ENCODE measurements at regions not wholly inside any gene's neighbourhood (a gene's known extent, or its start where the extent isn't known, plus 50 kb on each side); places are given as distances from the start of the nearest gene placed in this dataset.
"Not testable (repeated sequence)": the region's sequence is repeated elsewhere in the genome, so short reads cannot be mapped to it uniquely, and the experiment has no call there.

DNA sequence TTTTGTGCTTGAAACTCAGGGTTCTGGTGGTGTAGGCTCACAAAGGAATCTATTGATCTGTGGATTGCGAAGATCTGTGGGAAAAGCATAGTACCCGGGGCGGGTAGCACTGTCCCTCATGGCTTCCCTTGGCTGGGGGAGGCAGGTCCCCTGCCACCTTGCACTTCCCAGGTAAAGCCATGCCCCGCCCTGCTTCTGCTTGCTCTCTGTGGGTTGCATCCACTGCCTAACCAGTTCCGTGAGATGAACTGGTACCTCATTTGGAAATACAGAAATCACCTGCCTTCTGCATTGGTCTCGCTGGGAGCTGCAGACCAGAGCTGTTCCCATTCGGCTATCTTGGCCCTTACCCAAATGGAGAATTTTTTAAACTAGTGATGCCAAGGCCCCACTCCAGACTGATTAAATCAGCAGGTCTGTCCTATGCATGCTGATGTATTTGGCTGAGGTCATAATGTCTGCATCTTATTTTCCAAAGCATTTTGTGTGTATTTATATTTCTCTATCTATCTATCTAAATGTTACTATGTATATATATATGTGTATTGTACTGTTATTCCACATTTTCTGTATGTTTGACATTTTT lies 65.5 kb upstream of the SLC7A14 start:
- no peak overlapping the region for H2AFZ ChIP-seq (ENCODE audit: low read length)
- no peaks in the 10 kb centered on the region for H3K79me2 ChIP-seq (ENCODE audit: insufficient read depth, low read length)
- H3K4me2 ChIP-seq (ENCODE audit: low read depth, low read length, poor library complexity, severe bottlenecking): no peak overlapping the region
- H3K4me1 ChIP-seq (ENCODE audit: insufficient read depth, low read length, poor library complexity, severe bottlenecking): no peaks in the 10 kb centered on the region
- H3K9me3 ChIP-seq (ENCODE audit: insufficient read depth, low read depth, low read length): no peaks in the 10 kb centered on the region
- no peak overlapping the region for H3K9ac ChIP-seq (ENCODE audit: low read depth, low read length, poor library complexity, severe bottlenecking)
- H3K27me3 ChIP-seq (ENCODE audit: insufficient read depth, low read length, poor library complexity, severe bottlenecking): no peaks in the 10 kb centered on the region
- H3K36me3 ChIP-seq (ENCODE audit: insufficient read depth, low read length): no peaks in the 10 kb centered on the region
- no peaks in the 10 kb centered on the region for H4K20me1 ChIP-seq (ENCODE audit: insufficient read depth, low read length, poor library complexity, severe bottlenecking)
- H3K9me2 ChIP-seq (replicated peaks; ENCODE audit: low read depth, low read length): no peaks in the 10 kb centered on the region
- H3K4me3 ChIP-seq (ENCODE audit: low read length, poor library complexity, severe bottlenecking): no peak overlapping the region
- no peaks in the 10 kb centered on the region for H3F3A ChIP-seq (ENCODE audit: low read depth)
- TF ChIP-seq CTCF (conservative IDR thresholded peaks at IDR 0.05; ENCODE audit: low read length) (no peak), EZH2phosphoT487 (IDR thresholded peaks at IDR 0.05; ENCODE audit: borderline replicate concordance) (no peak)

GRCh38 chr3:170650557-170650956 lies 64.7 kb upstream of the SLC7A14 start:
- not testable (repeated sequence) for H3F3A ChIP-seq (ENCODE audit: low read depth); H3K4me3 ChIP-seq (ENCODE audit: low read length, poor library complexity, severe bottlenecking); H2AFZ ChIP-seq (ENCODE audit: low read length); H3K9ac ChIP-seq (ENCODE audit: low read depth, low read length, poor library complexity, severe bottlenecking); H3K4me2 ChIP-seq (ENCODE audit: low read depth, low read length, poor library complexity, severe bottlenecking); H3K36me3 ChIP-seq (ENCODE audit: insufficient read depth, low read length); H3K9me3 ChIP-seq (ENCODE audit: insufficient read depth, low read depth, low read length); H3K9me2 ChIP-seq (replicated peaks; ENCODE audit: low read depth, low read length); H3K27me3 ChIP-seq (ENCODE audit: insufficient read depth, low read length, poor library complexity, severe bottlenecking); H3K4me1 ChIP-seq (ENCODE audit: insufficient read depth, low read length, poor library complexity, severe bottlenecking); H4K20me1 ChIP-seq (ENCODE audit: insufficient read depth, low read length, poor library complexity, severe bottlenecking); H3K79me2 ChIP-seq (ENCODE audit: insufficient read depth, low read length)

DNA sequence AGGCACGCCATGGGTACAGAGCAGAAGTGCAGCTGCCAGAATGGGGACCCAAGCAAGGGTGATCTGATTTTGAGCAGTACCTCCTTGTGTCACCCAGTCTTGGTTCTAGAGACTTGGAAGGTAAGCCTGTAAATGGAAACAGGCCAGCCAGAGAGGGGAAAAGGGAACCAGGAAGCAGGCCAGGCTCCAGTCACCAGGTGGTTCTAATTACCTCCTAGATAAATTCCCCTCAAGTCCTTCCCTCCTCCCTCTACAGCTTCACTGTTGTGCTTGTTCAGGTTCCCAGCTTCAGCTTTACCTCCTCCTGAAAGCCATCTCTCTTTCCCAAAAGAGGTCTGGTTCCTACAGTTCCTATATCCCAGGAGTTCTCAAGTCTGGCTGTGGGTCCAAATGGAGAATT lies 58.8 kb upstream of the SLC7A14 start:
- Histone ChIP-seq H3K79me2 (ENCODE audit: insufficient read depth, low read length) (no peaks in the 10 kb centered on the region), H3K9ac (ENCODE audit: low read depth, low read length, poor library complexity, severe bottlenecking) (no peak overlapping the region), H3K4me1 (ENCODE audit: insufficient read depth, low read length, poor library complexity, severe bottlenecking) (no peaks in the 10 kb centered on the region), H3K36me3 (ENCODE audit: insufficient read depth, low read length) (no peaks in the 10 kb centered on the region), H3K9me3 (ENCODE audit: insufficient read depth, low read depth, low read length) (0 out of 2 replicates have a peak, but pooled peaks cover 4% of the 10 kb centered on the region), H4K20me1 (ENCODE audit: insufficient read depth, low read length, poor library complexity, severe bottlenecking) (no peaks in the 10 kb centered on the region), H3K27me3 (ENCODE audit: insufficient read depth, low read length, poor library complexity, severe bottlenecking) (no peaks in the 10 kb centered on the region), H2AFZ (ENCODE audit: low read length) (no peak overlapping the region), H3K9me2 (replicated peaks; ENCODE audit: low read depth, low read length) (no peaks in the 10 kb centered on the region), H3K4me3 (ENCODE audit: low read length, poor library complexity, severe bottlenecking) (no peak overlapping the region), H3K4me2 (ENCODE audit: low read depth, low read length, poor library complexity, severe bottlenecking) (no peak overlapping the region), H3F3A (ENCODE audit: low read depth) (no peaks in the 10 kb centered on the region)
- TF ChIP-seq EZH2phosphoT487 (IDR thresholded peaks at IDR 0.05; ENCODE audit: borderline replicate concordance): no peak
- no peak for TF ChIP-seq CTCF (conservative IDR thresholded peaks at IDR 0.05; ENCODE audit: low read length)

DNA sequence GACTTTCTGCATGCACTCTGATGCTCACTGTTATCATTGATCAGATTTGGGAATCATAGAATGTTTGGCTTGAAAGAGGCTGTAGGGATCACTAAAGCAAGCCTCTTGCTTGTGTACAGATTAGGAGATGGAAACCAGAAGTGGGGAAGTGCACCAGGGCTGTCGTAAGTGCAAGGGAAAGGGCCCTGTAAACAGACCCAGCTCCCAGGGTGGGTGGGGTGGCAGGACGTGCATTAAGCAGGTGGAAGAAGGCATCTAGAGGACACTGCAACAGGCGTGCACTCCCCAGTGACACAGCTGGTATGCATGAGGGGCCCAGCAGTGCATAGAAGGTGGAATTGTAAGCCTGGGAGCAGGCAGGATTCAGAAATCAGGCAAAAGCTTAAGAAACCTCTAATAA lies 58.0 kb upstream of the SLC7A14 start:
- no peaks in the 10 kb centered on the region for H3K79me2 ChIP-seq (ENCODE audit: insufficient read depth, low read length)
- no peaks in the 10 kb centered on the region for H3K27me3 ChIP-seq (ENCODE audit: insufficient read depth, low read length, poor library complexity, severe bottlenecking)
- H3K4me2 ChIP-seq (ENCODE audit: low read depth, low read length, poor library complexity, severe bottlenecking): no peak overlapping the region
- no peaks in the 10 kb centered on the region for H4K20me1 ChIP-seq (ENCODE audit: insufficient read depth, low read length, poor library complexity, severe bottlenecking)
- H3K4me1 ChIP-seq (ENCODE audit: insufficient read depth, low read length, poor library complexity, severe bottlenecking): no peaks in the 10 kb centered on the region
- H3K9me2 ChIP-seq (replicated peaks; ENCODE audit: low read depth, low read length): no peaks in the 10 kb centered on the region
- H3K36me3 ChIP-seq (ENCODE audit: insufficient read depth, low read length): no peaks in the 10 kb centered on the region
- H3K9ac ChIP-seq (ENCODE audit: low read depth, low read length, poor library complexity, severe bottlenecking): no peak overlapping the region
- H3K9me3 ChIP-seq (ENCODE audit: insufficient read depth, low read depth, low read length): 0 out of 2 replicates have a peak, but pooled peaks cover 4% of the 10 kb centered on the region
- H3K4me3 ChIP-seq (ENCODE audit: low read length, poor library complexity, severe bottlenecking): no peak overlapping the region
- TF ChIP-seq EZH2phosphoT487 (IDR thresholded peaks at IDR 0.05; ENCODE audit: borderline replicate concordance): no peak
- TF ChIP-seq CTCF (conservative IDR thresholded peaks at IDR 0.05; ENCODE audit: low read length): no peak
- no peak overlapping the region for H2AFZ ChIP-seq (ENCODE audit: low read length)
- no peaks in the 10 kb centered on the region for H3F3A ChIP-seq (ENCODE audit: low read depth)
